Osteoblast (primary cell): ENCODE measurements at regions not wholly inside any gene's neighbourhood (a gene's known extent, or its start where the extent isn't known, plus 50 kb on each side); places are given as distances from the start of the nearest gene placed in this dataset.

Source experiments
- DNase-seq: peaks from one replicate; pipeline ENCODE4 v3.0.0; 2011; ENCODE audit warnings: low spot score, mixed read lengths; ENCODE audit not compliant: insufficient read length; ENCODE audit errors: missing footprints
- H2AFZ ChIP-seq: 2 replicates; pipeline ENCODE4 v1.6.0; 2011; ENCODE audit warnings: mild to moderate bottlenecking, low read length
- H3K27ac ChIP-seq: 2 replicates; pipeline ENCODE4 v1.5.1; 2011; ENCODE audit warnings: mild to moderate bottlenecking, low read depth, low read length, moderate library complexity
- H3K27me3 ChIP-seq: 2 replicates; pipeline ENCODE4 v1.6.0; 2012; ENCODE audit warnings: mild to moderate bottlenecking, control low read depth, inconsistent platforms, low read length, moderate library complexity; ENCODE audit not compliant: insufficient read depth
- H3K36me3 ChIP-seq: 2 replicates; pipeline ENCODE4 v1.5.1; 2011; ENCODE audit warnings: mild to moderate bottlenecking, low read length, control low read depth, moderate library complexity; ENCODE audit not compliant: insufficient read depth
- H3K4me1 ChIP-seq: 2 replicates; pipeline ENCODE4 v1.5.1; 2011; ENCODE audit warnings: mild to moderate bottlenecking, low read length, control low read depth, moderate library complexity; ENCODE audit not compliant: insufficient read depth
- H3K4me2 ChIP-seq: 2 replicates; pipeline ENCODE4 v1.6.0; 2011; ENCODE audit warnings: mild to moderate bottlenecking, low read length; ENCODE audit not compliant: insufficient read depth
- H3K4me3 ChIP-seq: fragments of 200-600 bp; sonication (generic); 3 replicates; pipeline ENCODE4 v1.5.1; 2012; ENCODE audit warnings: mild to moderate bottlenecking, low read length, inconsistent platforms; ENCODE audit not compliant: insufficient read depth
- H3K79me2 ChIP-seq: 2 replicates; pipeline ENCODE4 v1.6.0; 2012; ENCODE audit warnings: mild to moderate bottlenecking, low read length, control low read depth, inconsistent platforms; ENCODE audit not compliant: insufficient read depth
- H3K9me3 ChIP-seq: 2 replicates; pipeline ENCODE4 v1.5.1; 2011; ENCODE audit warnings: low read depth, low read length, control low read depth
- H4K20me1 ChIP-seq: 2 replicates; pipeline ENCODE4 v1.6.0; 2012; ENCODE audit warnings: mild to moderate bottlenecking, low read length, control low read depth; ENCODE audit not compliant: insufficient read depth
- TF ChIP-seq, protein P1 (sequence below): IDR thresholded peaks from 2 replicates; pipeline ENCODE4 v1.5.1; 2011; ENCODE audit warnings: mild to moderate bottlenecking, low read depth, low read length, moderate library complexity; ENCODE audit errors: extremely low read depth

GRCh38 chr1:117681093-117681900 is 75.4 kb downstream of the TENT5C start:
- Histone ChIP-seq H3K27ac (no peak overlapping the region), H3K9me3 (no peaks in the 10 kb centered on the region), H2AFZ (no peak overlapping the region), H3K27me3 (no peaks in the 10 kb centered on the region), H3K36me3 (no peaks in the 10 kb centered on the region), H3K4me1 (peaks cover 14% of the 10 kb centered on the region), H4K20me1 (no peaks in the 10 kb centered on the region), H3K4me2 (peak overlapping the region; percentile 16), H3K4me3 (no peak overlapping the region), H3K79me2 (no peaks in the 10 kb centered on the region)
- DNase-seq = no peak
- TF ChIP-seq, protein P1, sequence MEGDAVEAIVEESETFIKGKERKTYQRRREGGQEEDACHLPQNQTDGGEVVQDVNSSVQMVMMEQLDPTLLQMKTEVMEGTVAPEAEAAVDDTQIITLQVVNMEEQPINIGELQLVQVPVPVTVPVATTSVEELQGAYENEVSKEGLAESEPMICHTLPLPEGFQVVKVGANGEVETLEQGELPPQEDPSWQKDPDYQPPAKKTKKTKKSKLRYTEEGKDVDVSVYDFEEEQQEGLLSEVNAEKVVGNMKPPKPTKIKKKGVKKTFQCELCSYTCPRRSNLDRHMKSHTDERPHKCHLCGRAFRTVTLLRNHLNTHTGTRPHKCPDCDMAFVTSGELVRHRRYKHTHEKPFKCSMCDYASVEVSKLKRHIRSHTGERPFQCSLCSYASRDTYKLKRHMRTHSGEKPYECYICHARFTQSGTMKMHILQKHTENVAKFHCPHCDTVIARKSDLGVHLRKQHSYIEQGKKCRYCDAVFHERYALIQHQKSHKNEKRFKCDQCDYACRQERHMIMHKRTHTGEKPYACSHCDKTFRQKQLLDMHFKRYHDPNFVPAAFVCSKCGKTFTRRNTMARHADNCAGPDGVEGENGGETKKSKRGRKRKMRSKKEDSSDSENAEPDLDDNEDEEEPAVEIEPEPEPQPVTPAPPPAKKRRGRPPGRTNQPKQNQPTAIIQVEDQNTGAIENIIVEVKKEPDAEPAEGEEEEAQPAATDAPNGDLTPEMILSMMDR = no peak

- no peak overlapping the region for H3K27ac ChIP-seq
Measured at GRCh38 chr1:117681901-117682250, 76.0 kb downstream of the TENT5C start.

GRCh38 chr1:117682372-117682771 is 76.5 kb downstream of the TENT5C start:
- no peak for DNase-seq

More at GRCh38 chr1:117681901-117682250, 76.0 kb downstream of the TENT5C start:
- TF ChIP-seq, protein P1 = no peak
- Histone ChIP-seq H3K9me3 (no peaks in the 10 kb centered on the region), H3K4me3 (no peak overlapping the region), H2AFZ (peak overlapping the region; percentile 19), H3K27me3 (no peaks in the 10 kb centered on the region), H3K4me1 (peaks cover 19% of the 10 kb centered on the region), H3K4me2 (peak overlapping the region; percentile 16), H3K79me2 (no peaks in the 10 kb centered on the region), H4K20me1 (no peaks in the 10 kb centered on the region), H3K36me3 (no peaks in the 10 kb centered on the region)
- no peak for DNase-seq

More at GRCh38 chr1:117682372-117682771, 76.5 kb downstream of the TENT5C start:
- Histone ChIP-seq H3K36me3 (no peaks in the 10 kb centered on the region), H3K27ac (no peak overlapping the region), H3K27me3 (no peaks in the 10 kb centered on the region), H3K9me3 (no peaks in the 10 kb centered on the region), H3K79me2 (no peaks in the 10 kb centered on the region), H3K4me2 (peak overlapping the region; percentile 16), H2AFZ (no peak overlapping the region), H4K20me1 (no peaks in the 10 kb centered on the region), H3K4me3 (no peak overlapping the region), H3K4me1 (peaks cover 24% of the 10 kb centered on the region)
- TF ChIP-seq, protein P1 = no peak
